CD4-positive, alpha-beta memory T cell (primary cell): ENCODE measurements at regions not wholly inside any gene's neighbourhood (a gene's known extent, or its start where the extent isn't known, plus 50 kb on each side); places are given as distances from the start of the nearest gene placed in this dataset.

ENCODE experiments used
- CTCF ChIA-PET: fragments of 350-600 bp; sonication (Branson Sonifier 250); formaldehyde crosslinking; loops from one replicate; lab custom pipeline; 2021; ENCODE audit warnings: inconsistent platforms; ENCODE audit not compliant: partially characterized antibody; lab: Charles Lee
- POLR2A ChIA-PET: fragments of 350-600 bp; sonication (Branson Sonifier 250); formaldehyde crosslinking; loops from one replicate; lab custom pipeline; 2021; ENCODE audit not compliant: partially characterized antibody; lab: Charles Lee
- DNase-seq, 5 donors: peaks; one replicate each; pipeline versions ENCODE4 v3.0.0 to v3.0.0-alpha.2; 2020 to 2022; ENCODE audit warnings: mixed read lengths in 1 of 5
- H3K27ac ChIP-seq: one replicate; pipeline ENCODE4 v1.7.0; 2013; ENCODE audit warnings: low read depth, low read length
- H3K27me3 ChIP-seq: 2 replicates; pipeline ENCODE4 v1.7.0; 2013; ENCODE audit warnings: mild to moderate bottlenecking, low read length, moderate library complexity; ENCODE audit not compliant: insufficient read depth
- H3K36me3 ChIP-seq: 2 replicates; pipeline ENCODE4 v1.7.0; 2013; ENCODE audit warnings: mild to moderate bottlenecking, low read length, moderate library complexity; ENCODE audit not compliant: insufficient read depth
- H3K4me1 ChIP-seq: 2 replicates; pipeline ENCODE4 v1.7.0; 2013; ENCODE audit warnings: mild to moderate bottlenecking, low read length, moderate library complexity; ENCODE audit not compliant: insufficient read depth
- H3K4me3 ChIP-seq, 2 donors: one replicate each; pipeline ENCODE4 v1.7.0; 2013; ENCODE audit warnings: low read length in 2 of 2, mild to moderate bottlenecking in 1 of 2
- H3K9me3 ChIP-seq, 2 donors: one replicate each; pipeline ENCODE4 v1.7.0; 2013; ENCODE audit warnings: low read length in 2 of 2, control low read depth in 1 of 2; ENCODE audit not compliant: control insufficient read depth in 1 of 2
- H3K27ac Mint-ChIP-seq, 7 donors: one replicate each; pipeline ENCODE4 v1.8.0; 2020 to 2021; ENCODE audit warnings: mixed read lengths in 7 of 7, mild to moderate bottlenecking in 6 of 7, inconsistent platforms in 3 of 7, moderate library complexity in 3 of 7
- H3K27me3 Mint-ChIP-seq, 2 donors: one replicate each; pipeline ENCODE4 v1.8.0; 2020 to 2021; ENCODE audit warnings: mixed read lengths in 2 of 2
- H3K36me3 Mint-ChIP-seq, 2 donors: one replicate each; pipeline ENCODE4 v1.8.0; 2020 to 2021; ENCODE audit warnings: mixed read lengths in 2 of 2, inconsistent platforms in 1 of 2, mild to moderate bottlenecking in 1 of 2
- H3K4me1 Mint-ChIP-seq, 4 donors: one replicate each; pipeline ENCODE4 v1.8.0; 2020 to 2021; ENCODE audit warnings: mixed read lengths in 4 of 4, mild to moderate bottlenecking in 1 of 4
- H3K4me3 Mint-ChIP-seq, 8 donors: one replicate each; pipeline ENCODE4 v1.8.0; 2020 to 2021; ENCODE audit warnings: mixed read lengths in 8 of 8, mild to moderate bottlenecking in 7 of 8, moderate library complexity in 6 of 8, inconsistent platforms in 3 of 8
- H3K9me3 Mint-ChIP-seq, 8 donors: one replicate each; pipeline ENCODE4 v1.8.0; 2020 to 2021; ENCODE audit warnings: mixed read lengths in 8 of 8, mild to moderate bottlenecking in 5 of 8, inconsistent platforms in 3 of 8, moderate library complexity in 1 of 8
- intact Hi-C: fragments of 100-400 bp; cut with micrococcal nuclease; formaldehyde crosslinking; loops from one replicate; pipeline ENCODE4 v1.15.1; 2023

DNA sequence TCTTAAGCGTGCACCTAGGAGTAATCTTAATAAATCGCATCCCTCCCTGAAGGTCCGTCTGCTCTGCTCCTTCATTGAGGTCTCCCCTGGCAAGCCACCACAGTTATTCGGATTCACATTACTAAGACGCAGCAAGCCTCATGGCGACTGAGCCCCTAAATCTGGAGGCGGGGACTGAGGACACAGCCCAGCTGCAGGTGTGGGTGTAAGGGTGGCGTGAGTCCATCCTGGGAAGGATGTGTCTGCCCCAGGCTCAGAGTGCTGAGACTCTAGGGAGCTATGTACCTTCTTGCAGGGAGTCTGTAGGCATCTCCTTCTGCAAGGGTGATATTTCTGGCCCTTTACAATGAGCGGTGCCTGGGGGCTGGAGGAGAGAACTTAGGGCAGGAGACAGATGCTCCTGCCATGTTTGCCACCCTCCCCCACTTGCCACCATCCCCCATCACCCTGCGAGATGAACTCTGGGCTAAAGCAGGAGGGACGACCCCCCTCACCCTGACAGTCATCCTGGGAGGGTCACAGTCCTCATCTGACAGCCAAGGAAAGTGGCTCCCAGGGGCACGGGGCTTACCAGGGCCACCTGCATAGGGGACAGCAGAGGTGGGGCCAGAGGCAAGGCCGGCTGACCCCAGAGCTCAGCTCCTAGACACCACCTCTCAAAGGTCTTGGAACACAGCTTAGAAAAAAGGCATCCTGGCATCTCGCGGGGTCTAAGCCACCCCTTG, 76.4 kb upstream of the FCN1 start:
- no peaks in the 10 kb centered on the region for H3K36me3 Mint-ChIP-seq
- Histone ChIP-seq H3K27me3 (no peaks in the 10 kb centered on the region), H3K4me3 (no peak overlapping the region), H3K9me3 (no peaks in the 10 kb centered on the region), H3K27ac (no peak overlapping the region), H3K36me3 (no peaks in the 10 kb centered on the region), H3K4me1 (no peaks in the 10 kb centered on the region)
- no peak for DNase-seq
- peaks cover 0 to 14% (median 5%) of the 10 kb centered on the region in 8 donors for H3K9me3 Mint-ChIP-seq
- intact Hi-C loops: no loop called here
- H3K27ac Mint-ChIP-seq: no peak overlapping the region
- H3K27me3 Mint-ChIP-seq: peaks cover 0 to 4% of the 10 kb centered on the region in 2 donors
- no peak overlapping the region for H3K4me3 Mint-ChIP-seq
- CTCF ChIA-PET: no interaction called here
- POLR2A ChIA-PET: no interaction called here
- no peaks in the 10 kb centered on the region for H3K4me1 Mint-ChIP-seq

- no peaks in the 10 kb centered on the region for H3K4me1 ChIP-seq
- Mint-ChIP-seq H3K4me1 (no peaks in the 10 kb centered on the region), H3K27ac (no peak overlapping the region), H3K9me3 (peaks cover 0 to 24% (median 8%) of the 10 kb centered on the region in 8 donors), H3K27me3 (peaks cover 0 to 4% of the 10 kb centered on the region in 2 donors), H3K4me3 (no peak overlapping the region), H3K36me3 (no peaks in the 10 kb centered on the region)
- no peak overlapping the region for H3K27ac ChIP-seq
- DNase-seq: no peak
- H3K4me3 ChIP-seq: no peak overlapping the region
- intact Hi-C loops: no loop called here
- no peaks in the 10 kb centered on the region for H3K36me3 ChIP-seq
- no peaks in the 10 kb centered on the region for H3K9me3 ChIP-seq
- ChIA-PET POLR2A (no interaction called here), CTCF (no interaction called here)
- H3K27me3 ChIP-seq: no peaks in the 10 kb centered on the region
Observed at GRCh38 chr9:134994926-134995791, 77.4 kb upstream of the FCN1 start.

GRCh38 chr9:134995792-134996120, 78.0 kb upstream of the FCN1 start:
- Mint-ChIP-seq H3K4me3 (no peak overlapping the region), H3K4me1 (no peaks in the 10 kb centered on the region), H3K27me3 (peaks cover 0 to 4% of the 10 kb centered on the region in 2 donors), H3K36me3 (no peaks in the 10 kb centered on the region), H3K9me3 (peaks cover 0 to 30% (median 12%) of the 10 kb centered on the region in 8 donors), H3K27ac (no peak overlapping the region)
- no peak overlapping the region for H3K4me3 ChIP-seq
- H3K9me3 ChIP-seq: no peaks in the 10 kb centered on the region
- CTCF ChIA-PET: no interaction called here
- H3K36me3 ChIP-seq: no peaks in the 10 kb centered on the region
- H3K27me3 ChIP-seq: no peaks in the 10 kb centered on the region
- no peaks in the 10 kb centered on the region for H3K4me1 ChIP-seq
- intact Hi-C loops: no loop called here
- no peak for DNase-seq
- no peak overlapping the region for H3K27ac ChIP-seq
- POLR2A ChIA-PET: no interaction called here

DNA sequence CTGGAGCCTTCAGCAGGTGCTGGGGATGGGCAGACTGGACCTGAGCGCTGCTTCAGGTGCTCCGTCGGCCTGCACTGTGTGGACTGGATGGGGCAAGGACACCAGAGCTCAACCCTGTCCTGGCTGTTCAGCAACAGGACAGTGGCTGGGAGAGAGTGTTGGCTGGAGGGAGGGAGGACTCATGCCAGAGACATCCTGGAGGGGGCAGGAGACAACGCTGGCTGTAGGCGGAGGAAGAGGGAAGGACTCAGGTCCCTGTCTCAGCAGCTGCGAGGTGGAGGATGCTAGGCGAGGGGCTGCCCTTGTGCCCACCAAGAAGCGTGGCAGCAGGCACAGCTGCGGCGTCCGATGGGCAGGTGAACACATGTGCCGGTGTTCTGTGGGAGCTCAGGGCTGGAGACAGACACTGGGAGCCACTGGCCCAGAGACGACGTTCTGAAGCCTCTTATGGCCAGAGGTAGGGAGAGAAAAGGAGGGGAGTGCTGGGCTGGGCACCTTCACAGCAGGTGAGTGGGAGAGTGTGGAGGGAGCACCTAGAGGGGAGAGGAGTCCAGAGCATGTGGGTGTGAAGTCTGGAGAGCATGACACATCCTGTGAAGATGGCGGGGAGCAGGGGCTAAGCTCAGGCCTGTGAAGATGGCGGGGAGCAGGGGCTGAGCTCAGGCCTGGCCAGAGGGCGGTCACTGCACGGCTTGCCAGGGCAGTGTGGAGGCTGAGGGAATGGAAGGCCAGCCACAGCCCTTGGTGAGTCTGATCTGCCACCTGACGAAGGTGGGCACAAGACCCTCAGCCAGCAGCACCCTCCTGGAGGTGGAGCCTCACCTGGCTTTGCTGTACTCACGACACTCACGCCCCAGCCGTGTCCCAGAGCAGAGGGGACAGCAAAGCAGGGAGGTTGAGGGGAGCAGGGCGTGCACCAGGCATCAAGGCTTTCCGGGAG, 79.1 kb upstream of the FCN1 start:
- POLR2A ChIA-PET: no interaction called here
- Histone ChIP-seq H3K9me3 (no peaks in the 10 kb centered on the region), H3K36me3 (no peaks in the 10 kb centered on the region), H3K27ac (no peak overlapping the region), H3K4me3 (no peak overlapping the region), H3K4me1 (no peaks in the 10 kb centered on the region), H3K27me3 (no peaks in the 10 kb centered on the region)
- intact Hi-C loops: no loop called here
- peaks cover 0 to 4% of the 10 kb centered on the region in 2 donors for H3K27me3 Mint-ChIP-seq
- CTCF ChIA-PET: no interaction called here
- H3K9me3 Mint-ChIP-seq: peaks cover 0 to 35% (median 14%) of the 10 kb centered on the region in 8 donors
- no peaks in the 10 kb centered on the region for H3K36me3 Mint-ChIP-seq
- no peak overlapping the region for H3K27ac Mint-ChIP-seq
- H3K4me3 Mint-ChIP-seq: no peak overlapping the region
- no peaks in the 10 kb centered on the region for H3K4me1 Mint-ChIP-seq
- no peak for DNase-seq

- ChIA-PET POLR2A (no interaction called here), CTCF (no interaction called here)
- H3K4me1 Mint-ChIP-seq: no peaks in the 10 kb centered on the region
- H3K36me3 Mint-ChIP-seq: no peaks in the 10 kb centered on the region
- no peak overlapping the region for H3K27ac Mint-ChIP-seq
- no peaks in the 10 kb centered on the region for H3K27me3 ChIP-seq
- peaks cover 1 to 15% of the 10 kb centered on the region in 2 donors for H3K27me3 Mint-ChIP-seq
- H3K4me3 Mint-ChIP-seq: no peak overlapping the region
- no peaks in the 10 kb centered on the region for H3K9me3 ChIP-seq
- H3K27ac ChIP-seq: no peak overlapping the region
- H3K4me3 ChIP-seq: no peak overlapping the region
- no peak for DNase-seq
- H3K36me3 ChIP-seq: no peaks in the 10 kb centered on the region
- no peaks in the 10 kb centered on the region for H3K4me1 ChIP-seq
- intact Hi-C loops: no loop called here
- peaks cover 0 to 39% (median 14%) of the 10 kb centered on the region in 8 donors for H3K9me3 Mint-ChIP-seq
Observed at GRCh38 chr9:135000647-135001245, 83.0 kb upstream of the FCN1 start.

DNA sequence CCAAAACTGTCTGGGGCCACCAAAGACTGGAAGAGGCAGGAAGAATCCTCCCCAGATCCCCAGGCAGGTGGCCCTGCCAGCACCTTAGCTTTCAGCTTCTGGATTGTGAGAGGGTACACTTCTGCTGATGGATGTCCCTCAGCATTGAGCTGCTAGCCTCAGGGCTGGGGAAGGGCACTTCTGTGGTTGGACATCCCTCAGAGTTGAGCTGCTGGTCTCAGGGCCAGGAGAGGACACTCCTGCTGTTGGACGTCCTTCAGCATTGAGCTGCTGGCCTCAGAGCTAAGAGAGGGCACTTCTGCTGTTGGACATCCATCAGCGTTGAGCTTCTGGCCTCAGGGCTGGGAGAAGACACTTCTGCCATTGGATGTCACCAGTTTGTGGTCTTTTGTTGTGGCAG, 83.8 kb upstream of the FCN1 start:
- Histone ChIP-seq H3K4me3 (no peak overlapping the region), H3K4me1 (no peaks in the 10 kb centered on the region), H3K27ac (no peak overlapping the region), H3K36me3 (no peaks in the 10 kb centered on the region), H3K27me3 (no peaks in the 10 kb centered on the region), H3K9me3 (no peaks in the 10 kb centered on the region)
- Mint-ChIP-seq H3K9me3 (peaks cover 0 to 39% (median 14%) of the 10 kb centered on the region in 8 donors), H3K36me3 (no peaks in the 10 kb centered on the region), H3K27ac (no peak overlapping the region), H3K4me1 (no peaks in the 10 kb centered on the region), H3K4me3 (no peak overlapping the region), H3K27me3 (peaks cover 1 to 12% of the 10 kb centered on the region in 2 donors)
- ChIA-PET POLR2A (no interaction called here), CTCF (no interaction called here)
- intact Hi-C loops: no loop called here
- no peak for DNase-seq
